HG02938 (cell line): ENCODE measurements at regions not wholly inside any gene's neighbourhood (a gene's known extent, or its start where the extent isn't known, plus 50 kb on each side); places are given as distances from the start of the nearest gene placed in this dataset.

Experiments used
- ATAC-seq: cut with Tn5 transposase; IDR thresholded peaks from one replicate; pipeline ENCODE4 v1.9.1; 2021; ENCODE audit warnings: mild to moderate bottlenecking, moderate library complexity; ENCODE audit not compliant: unreplicated experiment

GRCh38 chr10:123449234-123449962, 216.8 kb upstream of the GPR26 start:
- no peak for ATAC-seq

- no peak for ATAC-seq
Observed at GRCh38 chr10:123450956-123451605, 215.1 kb upstream of the GPR26 start.

GRCh38 chr10:123451618-123452245, 214.4 kb upstream of the GPR26 start:
- ATAC-seq, result no peak

GRCh38 chr10:123454987-123455386, 211.2 kb upstream of the GPR26 start:
- ATAC-seq, result no peak

- no peak for ATAC-seq
Observed at GRCh38 chr10:123455861-123456260, 210.3 kb upstream of the GPR26 start.

DNA sequence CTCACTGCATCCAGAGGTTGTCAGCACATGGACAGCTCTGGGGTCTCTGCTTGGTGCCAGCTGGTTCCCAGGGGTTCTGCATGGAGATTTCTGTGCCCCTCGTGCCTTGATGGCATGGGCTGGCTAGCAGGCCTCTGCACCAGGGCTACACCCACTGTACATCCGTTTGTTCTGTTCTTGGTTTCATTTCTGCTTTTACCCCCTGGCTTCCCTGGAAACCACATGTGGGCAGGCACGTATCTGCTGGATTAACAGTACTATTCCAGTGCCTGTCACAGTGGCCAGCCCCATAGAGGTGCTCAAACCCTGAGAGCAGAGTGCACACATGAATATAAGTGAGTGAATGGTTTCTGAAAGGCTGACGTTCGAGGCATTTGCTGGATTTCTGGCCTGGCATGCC, 207.2 kb upstream of the GPR26 start:
- no peak for ATAC-seq

GRCh38 chr10:123459371-123460091, 206.6 kb upstream of the GPR26 start:
- ATAC-seq, result no peak

- no peak for ATAC-seq
Observed at GRCh38 chr10:123462246-123462645, 203.9 kb upstream of the GPR26 start.

- ATAC-seq, result no peak
Observed at GRCh38 chr10:123462756-123463155, 203.4 kb upstream of the GPR26 start.

DNA sequence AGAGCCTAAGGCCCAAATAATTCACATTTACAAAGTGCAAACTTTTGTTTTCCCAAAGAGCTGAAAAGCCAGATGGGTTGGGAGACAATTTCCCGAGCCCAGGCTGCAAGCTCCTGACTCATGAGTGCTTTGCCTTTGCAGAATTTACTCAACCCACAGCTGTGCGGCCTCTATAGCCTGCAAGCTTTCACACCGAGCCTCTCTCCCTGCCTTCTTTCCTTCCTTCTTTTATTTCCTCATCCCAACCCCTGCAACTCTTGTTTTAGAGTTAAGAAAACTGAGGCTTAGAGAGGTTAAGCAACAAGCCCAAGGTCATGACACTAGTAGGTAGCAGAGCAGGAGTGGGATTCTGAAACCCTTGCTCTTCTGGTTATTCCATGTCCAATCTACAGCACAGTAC, 203.0 kb upstream of the GPR26 start:
- ATAC-seq, result no peak

DNA sequence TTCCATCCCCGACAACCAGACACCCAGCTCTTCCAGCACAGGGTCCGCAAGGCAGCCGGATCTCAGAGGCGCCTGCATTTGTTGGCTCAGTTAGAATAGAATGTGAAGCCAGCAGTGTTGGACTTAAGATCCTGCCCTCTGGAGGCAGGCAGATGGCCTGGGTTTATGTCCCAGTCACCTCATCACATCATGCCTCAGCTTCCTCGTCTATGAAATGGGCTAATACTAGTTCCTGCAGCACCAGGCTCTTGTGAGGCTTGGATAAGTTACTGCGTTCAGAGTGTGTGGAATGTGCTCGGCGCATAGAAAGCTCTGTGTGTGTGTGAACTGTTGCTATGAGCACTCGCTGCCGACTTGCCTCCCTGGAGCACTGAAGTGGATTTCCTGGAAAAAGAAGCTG, 202.5 kb upstream of the GPR26 start:
- no peak for ATAC-seq

GRCh38 chr10:123464430-123465323, 201.5 kb upstream of the GPR26 start:
- no peak for ATAC-seq

DNA sequence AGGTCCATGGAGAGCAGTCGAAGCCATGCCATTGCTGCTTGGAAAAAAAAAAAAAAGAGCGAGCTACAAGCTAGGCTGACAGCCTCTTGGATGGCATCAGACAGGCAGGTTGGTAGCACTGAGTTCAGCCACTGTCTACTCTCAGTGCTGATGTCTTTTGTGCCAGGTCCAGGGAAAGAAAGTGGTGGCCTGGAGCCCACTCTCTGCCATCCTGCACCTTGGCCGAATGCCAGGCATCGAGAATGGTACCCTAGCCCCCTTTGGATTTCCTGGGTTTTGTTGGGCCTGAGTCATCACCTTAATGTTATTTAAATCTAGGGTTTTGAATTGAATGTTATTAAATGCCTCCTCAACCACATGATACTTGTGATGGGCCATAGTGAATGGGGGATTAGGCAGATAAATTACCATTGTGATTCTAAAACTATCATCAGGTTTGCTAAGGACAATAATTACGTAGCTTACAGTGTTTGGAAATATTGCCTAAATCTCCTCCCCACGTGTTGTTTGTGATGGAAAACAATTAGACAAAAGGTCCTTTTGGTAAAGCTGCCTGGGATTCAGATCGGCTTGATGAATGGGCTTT, 195.7 kb upstream of the GPR26 start:
- ATAC-seq, result no peak

DNA sequence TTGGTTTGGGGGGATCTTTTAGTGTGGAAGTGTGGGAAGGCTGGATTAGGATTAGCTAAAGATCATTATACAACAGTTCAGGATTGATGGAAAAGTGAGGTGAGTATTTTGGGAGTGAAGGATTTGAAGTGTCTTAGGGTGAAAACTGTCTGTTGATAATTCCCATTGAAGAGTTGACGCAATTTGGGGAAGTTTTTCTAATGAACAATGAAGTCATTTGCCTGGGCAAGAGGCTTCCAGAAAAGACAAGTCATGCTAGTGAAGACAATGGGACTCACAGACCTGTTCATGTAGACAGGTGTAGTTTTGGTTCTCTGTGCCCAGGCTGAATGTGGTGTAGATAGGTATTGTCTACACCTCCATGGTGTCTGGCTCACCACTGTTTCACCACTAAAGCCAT, 194.3 kb upstream of the GPR26 start:
- no peak for ATAC-seq

GRCh38 chr10:123472606-123473005, 193.5 kb upstream of the GPR26 start:
- ATAC-seq, result no peak

DNA sequence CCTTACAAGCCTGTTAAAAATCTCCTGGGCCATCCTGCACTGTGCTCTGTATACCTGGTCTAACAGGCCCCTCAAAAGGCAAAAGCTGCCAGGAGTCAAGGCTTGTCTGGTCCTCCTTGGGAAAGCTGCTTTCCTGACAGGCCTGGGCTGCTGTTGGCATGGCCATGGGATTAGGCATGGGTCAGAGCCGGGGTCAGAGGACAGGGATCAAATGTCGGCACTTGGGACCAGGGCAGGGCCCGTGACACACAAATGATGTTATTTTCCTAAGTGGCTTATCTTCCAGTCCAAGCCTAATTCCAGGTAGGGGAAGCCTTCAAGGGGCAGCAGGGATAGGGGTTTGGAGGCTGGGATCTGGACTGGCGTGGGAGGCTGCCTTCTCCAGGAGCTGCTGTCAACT, 191.5 kb upstream of the GPR26 start:
- ATAC-seq, result no peak

- ATAC-seq, result no peak
Observed at GRCh38 chr10:123475466-123475865, 190.7 kb upstream of the GPR26 start.

DNA sequence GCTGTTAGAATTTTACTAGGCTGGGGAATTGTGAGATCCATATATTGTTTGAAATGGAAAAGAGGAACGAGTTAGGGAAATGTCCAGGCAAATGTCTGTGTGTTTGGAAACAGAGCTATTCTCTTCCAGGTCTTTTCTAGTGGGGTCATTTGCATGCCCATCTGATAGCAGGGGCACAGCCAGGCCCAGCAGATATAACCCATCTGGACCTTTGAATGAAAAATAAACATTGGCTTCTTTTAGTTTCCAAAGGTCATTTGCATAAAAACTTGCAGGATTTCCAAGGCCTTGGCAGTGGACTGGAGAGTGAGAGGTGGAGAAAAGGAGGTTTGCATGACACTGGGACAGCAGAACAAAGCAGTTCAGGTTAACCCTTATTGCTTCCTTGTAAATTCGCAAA, 188.0 kb upstream of the GPR26 start:
- ATAC-seq, result no peak

DNA sequence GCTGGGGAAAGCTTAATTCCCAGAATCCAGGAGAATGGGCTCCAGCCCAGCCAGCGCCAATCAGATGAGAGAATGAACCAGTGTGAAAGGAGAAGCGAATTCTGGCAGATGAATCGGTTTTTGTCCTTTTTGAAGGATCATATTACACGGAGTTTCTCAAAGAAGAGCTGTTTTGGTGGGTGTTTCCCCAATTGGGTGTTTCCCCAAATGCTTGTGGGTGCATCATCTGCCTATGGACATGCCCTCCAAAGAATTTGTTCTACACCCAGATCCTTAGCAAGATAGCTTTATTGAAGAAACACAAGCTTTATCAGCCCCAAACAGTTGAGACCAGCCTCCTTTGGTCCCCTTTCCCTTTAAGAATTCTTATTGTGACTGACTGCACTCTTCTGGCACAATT, 186.5 kb upstream of the GPR26 start:
- no peak for ATAC-seq

GRCh38 chr10:123480344-123480743, 185.8 kb upstream of the GPR26 start:
- no peak for ATAC-seq
